ENCODE measurements at regions not wholly inside any gene's neighbourhood (a gene's known extent, or its start where the extent isn't known, plus 50 kb on each side); places are given as distances from the start of the nearest gene placed in this dataset.

DNA sequence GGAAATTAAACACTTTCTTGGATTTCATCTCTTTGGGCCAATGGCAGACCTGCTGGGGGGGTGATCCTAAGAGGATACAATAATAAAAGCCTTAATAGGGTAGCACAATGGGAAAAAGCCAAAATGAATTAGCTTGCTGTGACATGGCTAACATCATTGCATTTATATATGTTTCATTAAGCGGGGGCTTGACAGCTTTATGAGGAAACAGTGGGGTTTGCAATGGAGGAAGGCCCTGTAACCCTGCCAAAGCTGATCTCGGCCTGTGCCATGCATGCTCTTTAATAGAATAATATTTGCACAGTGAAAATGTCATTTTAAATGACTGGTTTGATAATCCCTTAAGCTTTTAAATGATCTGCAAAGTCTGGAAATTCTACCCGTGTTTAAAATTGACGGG is 291.5 kb downstream of the SLC4A3 start:
- H3K27me3 ChIP-seq (ENCODE audit: control insufficient read depth in 2 of 2, insufficient read depth in 2 of 2, low read length in 2 of 2) = no peaks in the 10 kb centered on the region
- DNase-seq (ENCODE audit: extremely low read depth in 1 of 4, low spot score in 3 of 4) (no peak), FAIRE-seq (no peak), ATAC-seq (no peak)
- H3K4me2 ChIP-seq (ENCODE audit: insufficient read depth, low read length) = no peak overlapping the region
- BruUV-seq (replicated peaks) = no TSS peak
- H3K9ac ChIP-seq (ENCODE audit: insufficient read depth in 1 of 2, low read depth in 2 of 2, low read length in 2 of 2) = no peak overlapping the region
- no peaks in the 10 kb centered on the region for H3K79me2 ChIP-seq (ENCODE audit: control insufficient read depth, insufficient read depth, low read length)
- H3K4me3 ChIP-seq = no peak overlapping the region
- in situ Hi-C loops (cut with MboI) = no loop called here
- H4K20me1 ChIP-seq (replicated peaks; ENCODE audit: control insufficient read depth, insufficient read depth, low read length) = no peaks in the 10 kb centered on the region
- no peaks in the 10 kb centered on the region for H3K4me1 ChIP-seq (replicated peaks in 1 of 2; ENCODE audit: control insufficient read depth in 2 of 2, insufficient read depth in 2 of 2, low read length in 2 of 2)
- intact Hi-C loops (cut with micrococcal nuclease) = no loop called here
- ChIA-PET CTCF (ENCODE audit: low intra/inter-chr PET ratio) (no interaction called here), POLR2A (interaction anchor here (1.0 to 1.1 kb wide), 2 partner anchors 9 to 21 kb away, joined by 3 to 6 read pairs; no protein-coding TSS in a partner anchor)
- no peak overlapping the region for H3K27ac ChIP-seq (ENCODE audit: extremely low read depth, low read depth, low read length)
- 0% methylated on average over 4 of the region's 4 CpGs for WGBS (ENCODE audit: insufficient coverage, low coverage, missing lambda C conversion rate)
- H3K9me1 ChIP-seq (ENCODE audit: control insufficient read depth, insufficient read depth, low read length) = no peaks in the 10 kb centered on the region
- no peaks in the 10 kb centered on the region for H3K36me3 ChIP-seq (ENCODE audit: control insufficient read depth, insufficient read depth, low read length)
- TF ChIP-seq ZNF75A (CRISPR knock-in tag; IDR thresholded peaks at IDR 0.05) (no peak), TAF15 (IDR thresholded peaks at IDR 0.05; ENCODE audit: low read depth, low read length) (no peak), ZBTB33 (CRISPR knock-in tag; IDR thresholded peaks at IDR 0.05) (no peak), ZFP1 (CRISPR knock-in tag; IDR thresholded peaks at IDR 0.05) (no peak), NEUROD1 (IDR thresholded peaks at IDR 0.05; ENCODE audit: borderline replicate concordance, low read depth, low read length, partially characterized antibody) (no peak), ZNF12 (CRISPR knock-in tag; IDR thresholded peaks at IDR 0.05) (no peak)
- TF ChIP-seq, protein P1, sequence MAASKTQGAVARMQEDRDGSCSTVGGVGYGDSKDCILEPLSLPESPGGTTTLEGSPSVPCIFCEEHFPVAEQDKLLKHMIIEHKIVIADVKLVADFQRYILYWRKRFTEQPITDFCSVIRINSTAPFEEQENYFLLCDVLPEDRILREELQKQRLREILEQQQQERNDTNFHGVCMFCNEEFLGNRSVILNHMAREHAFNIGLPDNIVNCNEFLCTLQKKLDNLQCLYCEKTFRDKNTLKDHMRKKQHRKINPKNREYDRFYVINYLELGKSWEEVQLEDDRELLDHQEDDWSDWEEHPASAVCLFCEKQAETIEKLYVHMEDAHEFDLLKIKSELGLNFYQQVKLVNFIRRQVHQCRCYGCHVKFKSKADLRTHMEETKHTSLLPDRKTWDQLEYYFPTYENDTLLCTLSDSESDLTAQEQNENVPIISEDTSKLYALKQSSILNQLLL (CRISPR knock-in tag; IDR thresholded peaks at IDR 0.05; ENCODE audit: borderline replicate concordance) = no peak
- TF ChIP-seq, protein P2, sequence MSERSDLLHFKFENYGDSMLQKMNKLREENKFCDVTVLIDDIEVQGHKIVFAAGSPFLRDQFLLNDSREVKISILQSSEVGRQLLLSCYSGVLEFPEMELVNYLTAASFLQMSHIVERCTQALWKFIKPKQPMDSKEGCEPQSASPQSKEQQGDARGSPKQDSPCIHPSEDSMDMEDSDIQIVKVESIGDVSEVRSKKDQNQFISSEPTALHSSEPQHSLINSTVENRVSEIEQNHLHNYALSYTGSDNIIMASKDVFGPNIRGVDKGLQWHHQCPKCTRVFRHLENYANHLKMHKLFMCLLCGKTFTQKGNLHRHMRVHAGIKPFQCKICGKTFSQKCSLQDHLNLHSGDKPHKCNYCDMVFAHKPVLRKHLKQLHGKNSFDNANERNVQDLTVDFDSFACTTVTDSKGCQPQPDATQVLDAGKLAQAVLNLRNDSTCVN (CRISPR knock-in tag; IDR thresholded peaks at IDR 0.05) = no peak
- no peak overlapping the region for H2AFZ ChIP-seq (ENCODE audit: low read depth, low read length)
- no peaks in the 10 kb centered on the region for H3K9me3 ChIP-seq (replicated peaks; ENCODE audit: control insufficient read depth, insufficient read depth, low read depth, low read length)

Measured in K562 (cell line).